ENCODE measurements at regions not wholly inside any gene's neighbourhood (a gene's known extent, or its start where the extent isn't known, plus 50 kb on each side); places are given as distances from the start of the nearest gene placed in this dataset.
"Not testable (repeated sequence)": the region's sequence is repeated elsewhere in the genome, so short reads cannot be mapped to it uniquely, and the experiment has no call there.

DNA sequence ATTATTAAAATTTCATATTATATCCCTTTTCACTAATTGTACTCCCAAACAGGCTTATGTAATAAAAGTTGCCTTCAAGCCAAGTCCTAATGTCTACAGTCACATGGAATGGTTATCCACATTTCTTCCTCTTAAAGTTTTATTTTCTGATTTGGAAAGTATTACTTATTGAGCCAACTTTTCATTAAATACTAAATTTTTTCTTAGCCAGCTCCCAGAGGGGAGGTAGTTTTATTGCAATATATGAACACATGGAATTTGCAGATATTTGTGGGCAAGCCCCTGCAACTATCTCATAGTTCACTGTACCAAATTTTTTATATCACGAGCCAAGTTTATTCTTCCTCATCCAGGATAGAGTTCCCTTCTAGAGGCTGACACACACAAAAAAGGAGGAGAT, 332.8 kb upstream of the PTGER4 start:
- no peak for DNase-seq

DNA sequence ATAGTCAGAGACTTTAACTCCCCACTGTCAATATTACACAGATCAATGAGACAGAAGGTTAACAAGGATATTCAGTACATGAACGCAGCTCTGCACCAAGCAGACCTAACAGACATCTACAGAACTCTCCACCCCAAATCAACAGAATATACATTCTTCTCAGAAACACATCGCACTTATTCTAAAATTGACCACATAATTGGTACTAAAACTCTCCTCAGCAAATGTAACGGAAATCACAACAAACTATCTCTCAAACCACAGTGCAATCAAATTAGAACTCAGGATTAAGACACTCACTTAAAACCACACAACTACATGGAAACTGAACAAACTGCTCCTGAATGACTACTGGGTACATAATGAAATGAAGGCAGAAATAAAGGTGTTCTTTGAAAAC, 341.3 kb upstream of the PTGER4 start:
- DNase-seq = not testable (repeated sequence)

DNA sequence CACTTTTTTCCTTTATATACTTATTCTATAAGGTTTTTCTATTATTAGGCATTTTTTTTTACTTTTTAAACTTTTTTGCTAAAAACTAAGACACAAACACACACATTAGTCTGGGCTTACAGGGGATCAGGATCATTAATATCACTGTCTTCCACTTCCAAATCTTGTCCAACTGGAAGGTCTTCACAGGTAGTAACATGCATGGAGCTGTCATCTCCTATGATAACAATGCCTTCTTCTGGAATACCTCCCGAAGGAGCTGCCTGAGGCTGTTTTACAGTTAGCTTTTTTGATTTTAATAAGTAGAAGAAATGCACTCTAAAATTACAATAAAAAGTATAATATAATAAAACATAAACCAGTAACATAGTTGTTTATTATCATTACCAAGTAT, 345.5 kb upstream of the PTGER4 start:
- no peak for DNase-seq

DNA sequence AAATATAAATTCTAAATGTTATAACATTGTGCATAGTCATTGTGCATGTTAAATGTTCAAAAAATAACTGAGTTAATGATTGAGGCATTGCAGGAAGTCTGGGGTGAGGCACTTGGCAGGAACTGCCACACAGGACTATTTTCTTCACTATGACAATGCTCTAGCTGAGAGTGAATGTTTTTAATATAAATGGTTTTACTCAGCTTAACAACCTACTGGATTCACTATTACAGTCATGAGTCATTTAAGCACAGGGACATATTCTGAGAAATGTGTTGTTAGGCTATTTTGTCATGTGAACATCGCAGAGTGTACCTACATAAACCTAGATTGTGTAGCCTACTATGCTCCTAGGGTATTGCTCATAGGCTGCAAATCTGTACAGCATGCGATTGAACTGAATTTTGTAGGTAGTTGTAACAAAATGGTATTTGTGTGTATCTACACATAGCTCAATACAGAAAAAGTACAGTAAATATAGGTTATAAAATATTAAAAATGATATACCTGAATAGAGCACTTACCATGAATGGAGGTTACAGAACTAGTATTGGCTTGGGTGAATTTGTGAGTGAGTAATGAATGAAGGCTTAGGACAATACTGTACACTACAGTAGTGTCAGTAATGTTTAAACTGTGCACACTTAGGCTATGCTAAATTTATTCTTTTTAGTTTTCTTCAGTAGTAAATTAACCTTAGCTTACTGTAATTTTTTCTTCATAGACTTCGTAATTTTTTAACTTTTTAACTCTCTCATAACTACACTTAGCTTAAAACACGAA, 346.1 kb upstream of the PTGER4 start:
- DNase-seq = no peak

DNA sequence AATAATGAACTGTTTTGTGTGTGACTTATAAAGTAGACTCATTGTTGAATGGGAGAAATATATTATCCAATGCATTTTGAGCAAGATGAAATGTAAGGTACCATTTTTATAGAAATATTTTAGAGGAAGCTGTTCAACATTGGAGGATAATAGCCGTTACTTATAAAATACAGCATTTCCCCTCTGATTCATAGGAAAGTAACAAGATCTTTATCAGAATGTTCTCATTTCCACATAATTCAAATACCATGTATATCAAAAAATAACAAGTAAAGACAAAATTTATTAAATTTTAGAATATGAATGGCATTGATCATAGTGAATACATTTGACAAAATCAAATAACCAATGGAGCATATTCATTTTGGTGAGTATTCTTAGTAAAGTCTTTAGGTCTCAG, 346.7 kb upstream of the PTGER4 start:
- DNase-seq = no peak

DNA sequence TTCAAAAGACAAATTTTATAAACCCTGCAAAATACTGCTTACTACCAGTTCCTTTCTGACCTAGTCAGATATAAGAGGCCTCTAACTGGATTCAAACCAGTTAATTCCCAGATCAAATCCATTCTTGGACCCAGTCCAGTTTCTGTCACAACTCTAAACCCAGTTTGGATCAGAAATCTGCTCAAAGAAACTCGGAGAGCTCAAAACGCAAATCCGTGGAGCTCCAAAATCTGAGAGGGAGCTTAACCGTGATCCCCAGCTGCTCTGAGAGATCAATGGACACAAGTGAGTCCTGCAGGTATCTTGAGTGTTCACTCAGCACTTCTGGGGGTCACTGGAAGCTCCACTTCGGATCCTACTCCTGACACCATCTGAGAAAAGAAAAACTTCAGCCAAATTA, 348.1 kb upstream of the PTGER4 start:
- no peak for DNase-seq

DNA sequence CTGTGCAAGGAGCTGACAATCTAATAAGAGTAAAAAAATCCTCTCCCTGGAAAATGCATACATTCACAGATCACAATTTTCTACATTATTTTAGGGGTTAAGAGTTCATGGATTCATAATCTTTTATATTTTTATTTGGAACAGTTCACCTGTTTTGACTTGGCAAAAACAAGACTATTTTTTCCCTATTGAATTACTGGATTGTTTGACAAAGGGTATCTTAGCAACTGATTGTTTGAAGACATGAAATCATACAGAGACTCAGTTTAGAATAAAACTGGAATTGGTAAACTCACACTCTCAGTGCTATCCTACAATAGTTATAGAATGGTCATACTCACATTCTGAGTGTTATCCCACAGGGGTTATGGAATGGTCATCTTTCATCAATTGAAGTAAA, 358.2 kb upstream of the PTGER4 start:
- DNase-seq = no peak

DNA sequence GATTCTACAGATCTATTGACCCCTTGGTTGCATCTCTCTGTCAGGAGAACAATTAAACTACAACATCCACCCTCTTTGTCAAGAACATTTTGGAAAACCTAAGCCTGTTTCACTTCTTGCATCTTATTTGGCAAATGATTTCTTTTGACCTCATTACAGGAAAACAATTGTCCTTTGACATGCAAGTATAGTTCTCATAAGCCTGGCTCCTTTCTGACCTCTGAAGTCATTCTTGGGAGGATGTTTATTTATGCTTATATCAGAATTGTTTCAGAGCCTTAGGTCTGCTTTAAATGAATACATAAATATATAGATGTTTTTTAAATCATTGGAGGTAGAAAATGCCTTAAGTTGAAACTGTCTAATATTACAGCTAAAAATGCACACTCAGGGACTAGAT, 361.3 kb upstream of the PTGER4 start:
- DNase-seq = no peak

DNA sequence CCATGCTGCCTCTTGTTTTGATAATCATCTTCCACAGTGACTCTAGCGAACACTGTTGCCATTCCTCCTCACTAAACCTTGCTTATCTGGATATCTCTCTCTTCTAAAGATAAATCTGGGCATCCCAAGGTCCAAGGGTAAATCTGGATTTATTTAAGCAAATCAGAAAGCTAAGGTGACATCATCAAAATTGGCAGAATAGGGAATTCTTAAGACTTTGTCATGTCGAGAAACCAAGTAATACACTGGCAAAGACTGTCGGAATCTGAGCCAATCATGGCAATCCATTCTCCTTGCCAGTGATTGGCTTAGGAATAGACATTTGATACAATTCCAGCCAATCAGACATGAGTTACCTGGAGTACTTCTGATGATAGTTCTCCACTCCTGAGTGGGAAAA, 362.7 kb upstream of the PTGER4 start:
- no peak for DNase-seq

DNA sequence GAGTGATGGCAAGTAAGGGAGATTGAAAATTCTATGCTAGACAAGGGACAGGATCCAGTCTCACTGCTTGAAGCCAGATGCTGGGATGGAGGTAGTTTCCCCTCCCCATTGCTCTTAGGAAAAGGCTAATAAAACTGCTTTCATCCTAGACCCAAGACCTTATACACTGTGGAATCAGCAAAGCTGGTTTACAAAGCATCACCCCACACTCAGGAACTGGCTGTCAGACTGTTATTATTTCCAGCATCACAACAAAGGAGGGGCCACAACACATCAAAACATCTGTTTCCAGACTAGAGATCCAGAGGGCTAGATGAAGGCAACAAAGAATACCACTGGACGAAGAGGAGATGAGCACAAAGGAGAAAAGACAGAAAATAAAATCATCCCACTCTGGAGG, 364.6 kb upstream of the PTGER4 start:
- DNase-seq = no peak

DNA sequence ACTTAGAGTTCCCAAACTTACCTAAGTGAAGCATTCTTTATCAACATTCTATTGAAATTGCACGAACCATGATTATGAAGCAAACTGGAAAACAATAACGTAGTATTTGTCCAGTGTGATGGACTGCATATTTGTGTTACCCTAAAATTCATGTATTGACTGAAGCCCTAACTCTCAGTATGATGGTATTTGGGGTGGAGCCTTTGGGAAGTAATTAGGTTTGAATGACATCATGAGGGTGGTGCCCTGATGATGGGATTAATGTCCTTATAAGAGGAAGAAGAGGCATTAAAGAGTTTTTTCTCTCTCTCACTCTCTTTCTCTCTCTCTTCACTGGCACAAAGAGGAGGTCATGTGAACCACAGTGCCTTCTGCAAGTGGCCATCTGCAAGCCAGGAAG, 365.4 kb upstream of the PTGER4 start:
- DNase-seq = no peak

DNA sequence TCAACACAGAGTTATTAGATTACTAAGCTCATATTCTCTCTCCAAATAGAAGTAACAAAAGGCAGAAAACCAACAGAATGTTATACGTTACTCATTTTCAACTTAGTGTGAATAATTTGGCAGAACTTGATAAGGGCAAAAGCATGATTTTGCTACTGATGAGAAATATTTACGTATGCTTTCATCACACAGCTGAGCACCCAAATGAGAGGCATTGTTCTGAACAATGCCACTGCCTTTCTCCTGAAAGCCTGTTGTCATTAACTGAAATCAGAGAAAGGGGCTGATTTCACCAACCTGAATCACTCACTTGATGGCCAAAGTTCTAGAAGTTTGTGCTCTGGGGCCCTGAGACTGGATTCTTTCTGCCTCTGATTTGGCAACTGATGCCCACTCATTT, 367.5 kb upstream of the PTGER4 start:
- no peak for DNase-seq

DNA sequence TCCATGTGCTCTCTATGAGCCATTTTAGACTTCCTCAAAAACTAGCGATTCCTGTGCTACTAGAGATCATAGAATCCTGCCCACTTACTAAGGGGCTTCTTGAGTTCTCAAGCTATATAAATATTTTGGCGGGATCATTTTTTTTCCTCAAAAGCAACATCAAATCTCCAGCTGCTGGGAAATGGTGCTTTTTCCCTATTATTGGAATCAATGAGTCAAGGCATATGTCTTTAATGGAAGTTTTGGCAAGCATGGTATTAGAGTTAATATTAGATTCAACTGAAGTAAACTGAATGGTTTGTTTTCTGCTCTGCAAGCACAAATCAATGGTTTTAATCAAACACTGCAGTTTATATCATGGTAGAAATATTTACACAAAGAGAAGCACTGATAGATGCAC, 369.9 kb upstream of the PTGER4 start:
- no peak for DNase-seq

DNA sequence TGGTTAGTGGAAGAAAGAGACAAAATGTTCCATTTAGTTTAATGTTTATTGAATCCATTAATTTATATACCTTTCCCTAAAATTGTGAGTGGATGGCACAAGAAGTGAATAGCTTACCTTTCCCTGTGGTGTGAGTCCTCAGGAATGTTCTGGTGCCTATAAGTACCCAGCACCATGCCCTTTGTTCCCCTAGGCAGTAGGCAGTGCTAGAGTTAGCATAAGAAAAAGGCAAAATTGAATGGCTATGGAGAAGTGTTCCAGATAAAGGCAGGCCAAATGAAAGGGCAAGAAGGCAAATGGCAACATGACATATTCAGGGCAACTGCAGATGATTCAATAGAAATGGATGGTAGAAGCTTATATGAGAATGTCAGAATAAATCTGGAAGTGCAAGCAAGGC, 370.8 kb upstream of the PTGER4 start:
- no peak for DNase-seq

DNA sequence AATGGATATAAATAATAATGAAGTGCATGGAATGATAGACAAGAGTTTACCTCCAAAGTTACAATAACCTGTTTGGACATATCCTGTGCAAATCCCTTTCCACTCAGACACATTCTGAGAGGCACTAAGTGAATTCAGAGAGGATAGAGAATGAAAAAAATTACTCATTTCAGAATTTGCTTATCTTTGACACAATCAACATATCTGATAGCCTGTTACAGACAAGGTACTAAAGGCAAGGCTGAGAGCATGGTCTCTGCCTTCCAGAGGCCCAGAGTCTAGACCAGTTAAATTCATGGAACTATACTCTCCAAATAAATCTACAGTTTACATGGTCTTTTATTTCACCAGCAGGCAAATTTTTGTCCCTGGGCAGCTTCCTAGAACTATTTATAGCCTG, 371.8 kb upstream of the PTGER4 start:
- no peak for DNase-seq

DNA sequence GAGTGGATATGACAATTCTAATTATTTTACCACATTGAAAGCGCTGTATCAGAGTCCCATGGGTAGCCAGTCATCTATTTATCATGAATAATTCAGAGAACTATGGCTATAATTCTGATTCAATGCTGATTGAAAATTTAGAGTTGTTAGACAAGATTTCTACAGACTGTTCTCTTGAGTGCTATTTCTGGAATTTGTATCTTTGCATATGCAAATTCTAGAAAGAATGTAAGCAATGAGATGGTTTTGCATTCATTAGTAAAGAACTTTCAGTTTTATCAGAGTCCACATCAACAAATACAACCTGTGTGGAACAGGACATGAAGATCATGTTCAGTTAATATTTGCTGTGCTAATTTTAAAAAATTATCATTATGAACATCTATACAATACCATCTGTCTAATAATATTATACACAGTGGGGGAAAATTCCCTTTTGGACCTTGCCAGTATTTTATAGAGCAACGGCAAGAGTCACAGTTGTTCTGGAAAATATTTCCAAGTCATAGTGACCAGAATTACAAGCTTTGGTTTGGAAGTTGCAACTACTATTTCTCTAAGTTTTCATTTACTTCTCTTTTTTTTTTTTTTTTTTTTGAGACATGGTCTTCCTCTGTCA, 372.7 kb upstream of the PTGER4 start:
- DNase-seq = no peak

DNA sequence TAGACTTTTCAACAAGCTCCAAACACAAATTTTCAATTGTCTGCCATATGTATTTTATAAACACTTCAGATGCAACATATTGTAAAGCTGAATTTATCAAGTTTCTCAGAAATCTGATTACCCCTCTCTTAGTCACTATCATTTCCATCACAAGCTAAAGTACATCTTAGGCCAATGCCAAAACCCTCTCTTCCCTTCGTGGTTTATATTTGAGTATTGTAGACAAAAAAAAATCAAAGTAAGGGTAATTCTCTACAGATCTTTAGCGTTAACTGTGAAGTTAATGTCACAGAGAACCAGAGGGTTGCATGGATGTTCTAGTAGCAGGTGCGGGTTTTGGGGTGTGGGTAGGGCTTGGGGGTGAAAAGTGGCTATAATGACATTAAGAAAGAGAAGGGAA, 387.7 kb upstream of the PTGER4 start:
- DNase-seq = no peak

DNA sequence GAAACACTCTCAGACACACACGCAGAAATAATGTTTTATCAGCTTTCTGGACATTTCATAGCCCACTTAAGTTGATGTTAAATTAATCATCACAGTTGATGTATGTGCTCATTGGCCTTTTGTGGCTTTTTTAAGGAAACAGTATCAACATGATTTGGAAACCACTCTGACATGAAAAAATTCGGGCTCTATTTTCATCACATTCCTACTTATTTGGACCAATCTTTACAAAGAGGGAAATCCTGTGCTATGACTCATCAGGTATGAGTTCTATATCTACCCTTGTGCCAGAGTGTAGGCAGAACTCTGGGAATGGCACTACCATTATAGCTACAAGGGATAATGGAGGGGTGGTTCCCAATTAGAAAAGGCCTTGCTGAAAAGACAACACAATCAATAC, 388.4 kb upstream of the PTGER4 start:
- DNase-seq = no peak

DNA sequence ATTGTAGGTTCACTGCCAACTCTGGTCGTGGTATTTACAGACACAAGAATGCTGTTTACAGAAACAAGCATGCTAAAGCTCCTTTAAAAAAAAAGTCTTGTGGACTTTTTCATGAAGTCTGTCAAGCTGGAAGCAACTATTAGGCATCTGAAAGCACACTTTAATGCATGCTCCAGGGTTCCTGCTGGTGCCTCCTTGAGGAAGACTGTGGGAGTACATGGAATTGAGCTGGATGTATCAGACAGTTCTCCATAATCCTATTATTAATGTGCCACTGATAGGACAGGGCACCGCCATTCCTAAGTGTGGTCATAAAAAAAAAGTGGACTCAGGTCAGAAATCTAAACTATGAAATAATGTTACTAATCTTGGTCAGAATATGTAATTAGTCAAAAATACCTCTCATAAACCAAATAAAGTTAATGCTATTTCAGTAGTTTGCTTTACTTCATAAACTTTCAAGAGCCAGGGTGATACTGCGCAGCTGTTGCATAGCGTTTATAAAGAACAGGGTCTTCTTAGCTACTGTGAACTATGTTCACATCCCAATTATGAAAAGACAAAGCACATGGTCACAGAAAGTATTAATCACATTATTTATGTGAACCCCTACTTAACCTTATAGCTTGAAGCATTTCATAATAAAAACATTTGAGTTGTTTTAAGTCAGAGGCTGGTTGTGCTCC, 390.8 kb upstream of the PTGER4 start:
- no peak for DNase-seq

DNA sequence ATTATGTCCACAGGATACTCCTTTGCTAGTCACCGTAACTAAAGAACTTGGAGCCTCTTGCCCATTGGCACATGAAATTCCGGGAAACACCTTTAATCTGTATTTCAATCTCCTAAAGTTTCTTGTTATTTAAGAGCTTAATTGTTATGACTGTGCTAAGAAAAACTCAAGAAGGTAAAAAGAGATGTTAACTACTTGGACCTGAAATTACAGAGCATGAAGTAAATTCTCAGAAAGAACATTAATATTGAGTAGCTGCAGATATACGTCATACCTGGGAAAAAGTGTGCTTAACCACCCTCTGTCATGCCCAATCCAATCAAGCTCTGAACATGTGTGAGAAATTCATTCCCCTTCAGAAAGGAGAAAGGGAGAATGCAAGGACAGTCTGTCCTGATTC, 394.9 kb upstream of the PTGER4 start:
- DNase-seq = no peak

DNA sequence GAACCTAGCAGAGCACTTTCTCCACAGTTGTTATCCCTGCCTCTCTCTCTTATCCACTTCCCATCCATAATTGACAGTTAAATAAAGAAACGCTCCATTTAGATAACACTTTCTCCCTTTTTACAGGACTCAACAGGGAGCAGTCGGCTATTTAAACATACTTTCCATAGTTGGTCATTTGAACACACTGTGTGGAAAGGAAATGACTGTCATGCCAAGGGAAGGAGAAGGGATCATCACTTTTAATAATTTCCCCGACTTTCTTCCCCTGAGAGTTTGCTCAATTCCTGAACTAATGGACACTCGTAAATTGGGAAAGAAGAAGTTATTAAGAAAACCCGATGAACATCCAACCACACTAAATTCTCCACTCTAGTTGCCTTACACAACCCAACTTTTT, 400.8 kb upstream of the PTGER4 start:
- DNase-seq = no peak

DNA sequence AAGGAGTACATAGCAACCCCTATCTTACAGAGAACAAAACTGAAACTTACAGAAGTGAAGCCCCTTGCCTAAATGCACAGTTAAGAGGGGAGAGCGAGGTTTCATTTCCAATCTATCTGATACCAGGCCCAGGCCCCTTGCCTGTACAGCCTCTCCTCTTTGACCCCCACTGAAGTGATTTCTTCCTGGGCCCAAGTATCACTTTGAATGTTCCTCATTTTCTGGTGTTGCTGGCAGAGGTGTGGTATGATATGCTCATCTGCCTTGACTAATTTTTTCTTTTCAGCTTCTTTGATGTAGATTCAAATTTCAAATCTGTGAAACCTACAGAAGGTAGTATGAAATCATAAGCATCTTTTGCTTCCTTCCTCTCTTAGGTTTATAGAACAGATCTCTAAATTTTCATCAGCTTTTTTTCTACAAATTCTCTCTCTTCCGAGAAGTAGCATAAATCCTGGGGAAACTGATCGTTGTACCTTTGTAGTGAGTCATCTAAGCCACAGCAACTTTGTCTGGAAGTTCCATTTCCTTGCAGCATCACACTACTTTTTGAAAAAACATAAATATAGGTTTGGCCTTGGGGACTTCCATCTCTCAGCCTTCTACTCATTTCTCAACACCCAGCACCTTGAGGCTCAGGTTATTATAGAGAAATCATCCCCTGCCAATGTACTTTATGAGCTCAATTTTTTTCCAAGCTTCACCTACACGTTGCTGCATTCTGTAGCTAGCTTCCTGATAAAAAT, 402.4 kb upstream of the PTGER4 start:
- DNase-seq = no peak

DNA sequence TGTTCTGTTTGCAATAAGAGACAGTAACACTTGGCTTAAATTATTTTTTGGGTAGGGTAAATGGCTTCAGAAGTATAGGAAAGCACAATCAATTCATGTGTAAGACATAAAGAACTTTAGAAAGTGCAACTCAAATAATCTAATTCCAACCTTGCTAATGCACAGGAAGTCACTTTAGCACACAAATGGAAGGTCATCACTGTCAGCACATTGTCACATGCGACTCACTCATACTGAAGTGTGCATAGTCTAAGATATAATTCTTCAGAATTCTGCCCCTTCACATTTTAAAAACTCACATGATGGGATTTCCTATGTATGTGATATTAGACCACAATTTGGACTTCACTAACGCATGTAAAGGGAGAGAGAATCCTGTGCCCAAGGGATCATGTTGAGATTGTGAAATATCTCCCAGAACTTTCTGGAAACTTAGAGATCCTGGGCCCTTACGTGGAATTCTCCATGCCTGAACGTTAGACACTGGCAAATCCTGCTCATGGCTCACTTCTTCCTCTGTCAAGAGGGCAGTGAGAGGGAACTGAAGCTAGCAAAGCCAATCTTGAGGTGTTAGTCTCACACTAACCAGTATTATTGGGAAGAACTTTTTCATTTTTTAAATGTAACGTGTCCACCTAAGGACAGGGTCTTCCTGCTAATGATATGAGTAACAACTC, 403.2 kb upstream of the PTGER4 start:
- no peak for DNase-seq
